Posterior cingulate gyrus (tissue), 11 donors: ENCODE measurements at regions not wholly inside any gene's neighbourhood (a gene's known extent, or its start where the extent isn't known, plus 50 kb on each side); places are given as distances from the start of the nearest gene placed in this dataset.
"Not testable (repeated sequence)": the region's sequence is repeated elsewhere in the genome, so short reads cannot be mapped to it uniquely, and the experiment has no call there.

Experiments used
- DNase-seq, 10 donors: peaks; one replicate each; pipeline versions ENCODE4 v3.0.0 to v3.0.0-alpha.2; 2020 to 2021; ENCODE audit warnings: mixed read lengths in 3 of 10
- intact Hi-C: fragments of 100-400 bp; cut with DNase I; formaldehyde crosslinking; loops from one replicate; pipeline ENCODE4 v1.15.1; 2023

GRCh38 chr11:91005458-91005857, 782.6 kb upstream of the CHORDC1 start:
- intact Hi-C loops = no loop called here
- no peak for DNase-seq

GRCh38 chr11:90997241-90997640, 774.4 kb upstream of the CHORDC1 start:
- intact Hi-C loops = no loop called here
- no peak for DNase-seq

- DNase-seq, intact Hi-C loops: not testable (repeated sequence)
Observed at GRCh38 chr11:90972159-90972558, 749.3 kb upstream of the CHORDC1 start.

GRCh38 chr11:90947930-90948329, 725.1 kb upstream of the CHORDC1 start:
- intact Hi-C loops = no loop called here

GRCh38 chr11:90930252-90930651, 707.4 kb upstream of the CHORDC1 start:
- no peak for DNase-seq
- intact Hi-C loops = no loop called here

More at GRCh38 chr11:90947930-90948329, 725.1 kb upstream of the CHORDC1 start:
- DNase-seq = no peak

- DNase-seq = no peak
- intact Hi-C loops = no loop called here
Observed at GRCh38 chr11:90919332-90919731, 696.5 kb upstream of the CHORDC1 start.

- intact Hi-C loops = no loop called here
- no peak for DNase-seq
Observed at GRCh38 chr11:90916706-90917105, 693.9 kb upstream of the CHORDC1 start.

GRCh38 chr11:90913131-90913668, 690.4 kb upstream of the CHORDC1 start:
- DNase-seq = no peak

GRCh38 chr11:90912631-90913030, 689.8 kb upstream of the CHORDC1 start:
- DNase-seq = no peak
- intact Hi-C loops = no loop called here

More at GRCh38 chr11:90913131-90913668, 690.4 kb upstream of the CHORDC1 start:
- intact Hi-C loops = no loop called here

GRCh38 chr11:90911192-90911591, 688.3 kb upstream of the CHORDC1 start:
- DNase-seq = no peak
- intact Hi-C loops = no loop called here

- intact Hi-C loops = no loop called here
- no peak for DNase-seq
Observed at GRCh38 chr11:90908074-90908473, 685.2 kb upstream of the CHORDC1 start.

- intact Hi-C loops = no loop called here
- no peak for DNase-seq
Observed at GRCh38 chr11:90895850-90896249, 673.0 kb upstream of the CHORDC1 start.

GRCh38 chr11:90890347-90890746, 667.5 kb upstream of the CHORDC1 start:
- DNase-seq = no peak
- intact Hi-C loops = no loop called here

- intact Hi-C loops = no loop called here
- no peak for DNase-seq
Observed at GRCh38 chr11:90884181-90884580, 661.3 kb upstream of the CHORDC1 start.

GRCh38 chr11:90874986-90875385, 652.1 kb upstream of the CHORDC1 start:
- no peak for DNase-seq
- intact Hi-C loops = no loop called here

- no peak for DNase-seq
Observed at GRCh38 chr11:90874281-90874680, 651.4 kb upstream of the CHORDC1 start.

GRCh38 chr11:90867416-90867815, 644.6 kb upstream of the CHORDC1 start:
- no peak for DNase-seq
- intact Hi-C loops = no loop called here

More at GRCh38 chr11:90874281-90874680, 651.4 kb upstream of the CHORDC1 start:
- intact Hi-C loops = no loop called here

- intact Hi-C loops = no loop called here
- DNase-seq = no peak
Observed at GRCh38 chr11:90856790-90857189, 633.9 kb upstream of the CHORDC1 start.

GRCh38 chr11:90855531-90855930, 632.7 kb upstream of the CHORDC1 start:
- intact Hi-C loops = no loop called here
- DNase-seq = no peak

- intact Hi-C loops = no loop called here
- no peak for DNase-seq
Observed at GRCh38 chr11:90851196-90851595, 628.3 kb upstream of the CHORDC1 start.

GRCh38 chr11:90849312-90849711, 626.5 kb upstream of the CHORDC1 start:
- DNase-seq = no peak
- intact Hi-C loops = no loop called here

- intact Hi-C loops = no loop called here
Observed at GRCh38 chr11:90847268-90847886, 624.5 kb upstream of the CHORDC1 start.

GRCh38 chr11:90846628-90847027, 623.8 kb upstream of the CHORDC1 start:
- intact Hi-C loops = no loop called here
- DNase-seq = no peak

More at GRCh38 chr11:90847268-90847886, 624.5 kb upstream of the CHORDC1 start:
- DNase-seq = no peak
